T-helper 1 cell treated with Interleukin-12 subunit alpha and Interleukin-12 subunit beta and Interleukin-4 antibody, amounts not matched to agents 30 μg/mL and 1 μg/mL, for 36 hours (primary cell): ENCODE measurements at regions not wholly inside any gene's neighbourhood (a gene's known extent, or its start where the extent isn't known, plus 50 kb on each side); places are given as distances from the start of the nearest gene placed in this dataset.

Experiments used
- H3K27ac Mint-ChIP-seq: one replicate; pipeline ENCODE4 v1.8.0; 2021; ENCODE audit warnings: mild to moderate bottlenecking, mixed read lengths
- H3K27me3 Mint-ChIP-seq: one replicate; pipeline ENCODE4 v1.8.0; 2021; ENCODE audit warnings: low read depth, mixed read lengths
- H3K36me3 Mint-ChIP-seq: one replicate; pipeline ENCODE4 v1.8.0; 2021; ENCODE audit warnings: low read depth, mixed read lengths
- H3K4me1 Mint-ChIP-seq: one replicate; pipeline ENCODE4 v1.8.0; 2021; ENCODE audit warnings: low read depth, mixed read lengths
- H3K4me3 Mint-ChIP-seq: one replicate; pipeline ENCODE4 v1.8.0; 2021; ENCODE audit warnings: mild to moderate bottlenecking, moderate library complexity, mixed read lengths
- H3K9me3 Mint-ChIP-seq: one replicate; pipeline ENCODE4 v1.8.0; 2021; ENCODE audit warnings: mixed read lengths

- no peaks in the 10 kb centered on the region for H3K9me3 Mint-ChIP-seq
- no peak overlapping the region for H3K4me3 Mint-ChIP-seq
- no peaks in the 10 kb centered on the region for H3K36me3 Mint-ChIP-seq
- H3K27me3 Mint-ChIP-seq = peaks cover 25% of the 10 kb centered on the region
- H3K4me1 Mint-ChIP-seq = peaks cover 6% of the 10 kb centered on the region
- no peak overlapping the region for H3K27ac Mint-ChIP-seq
Measured at GRCh38 chr1:93013145-93014065, 52.1 kb upstream of the DIPK1A start.

GRCh38 chr1:93014168-93014567, 52.9 kb upstream of the DIPK1A start:
- Mint-ChIP-seq H3K4me1 (peaks cover 6% of the 10 kb centered on the region), H3K4me3 (no peak overlapping the region), H3K27me3 (peaks cover 28% of the 10 kb centered on the region), H3K36me3 (no peaks in the 10 kb centered on the region), H3K27ac (peak overlapping the region; percentile 65), H3K9me3 (no peaks in the 10 kb centered on the region)

GRCh38 chr1:93015590-93015989, 54.3 kb upstream of the DIPK1A start:
- no peak overlapping the region for H3K4me3 Mint-ChIP-seq
- no peak overlapping the region for H3K27ac Mint-ChIP-seq
- H3K4me1 Mint-ChIP-seq = peaks cover 6% of the 10 kb centered on the region
- H3K36me3 Mint-ChIP-seq = no peaks in the 10 kb centered on the region
- H3K27me3 Mint-ChIP-seq = peaks cover 39% of the 10 kb centered on the region
- H3K9me3 Mint-ChIP-seq = no peaks in the 10 kb centered on the region

- Mint-ChIP-seq H3K27me3 (peaks cover 40% of the 10 kb centered on the region), H3K36me3 (no peaks in the 10 kb centered on the region), H3K4me3 (no peak overlapping the region), H3K4me1 (peaks cover 6% of the 10 kb centered on the region), H3K9me3 (no peaks in the 10 kb centered on the region), H3K27ac (no peak overlapping the region)
Measured at GRCh38 chr1:93016171-93016570, 54.9 kb upstream of the DIPK1A start.

- peaks cover 50% of the 10 kb centered on the region for H3K27me3 Mint-ChIP-seq
- H3K4me3 Mint-ChIP-seq = no peak overlapping the region
- H3K4me1 Mint-ChIP-seq = peaks cover 5% of the 10 kb centered on the region
- H3K27ac Mint-ChIP-seq = no peak overlapping the region
- no peaks in the 10 kb centered on the region for H3K36me3 Mint-ChIP-seq
- no peaks in the 10 kb centered on the region for H3K9me3 Mint-ChIP-seq
Measured at GRCh38 chr1:93021539-93022134, 57.4 kb upstream of the MTF2 start.

- Mint-ChIP-seq H3K9me3 (no peaks in the 10 kb centered on the region), H3K36me3 (no peaks in the 10 kb centered on the region), H3K4me1 (peaks cover 5% of the 10 kb centered on the region), H3K4me3 (no peak overlapping the region), H3K27ac (no peak overlapping the region), H3K27me3 (peaks cover 44% of the 10 kb centered on the region)
Measured at GRCh38 chr1:93022580-93022979, 56.5 kb upstream of the MTF2 start.

GRCh38 chr1:93023281-93023680, 55.8 kb upstream of the MTF2 start:
- Mint-ChIP-seq H3K27me3 (peaks cover 37% of the 10 kb centered on the region), H3K4me1 (peaks cover 5% of the 10 kb centered on the region), H3K27ac (no peak overlapping the region), H3K9me3 (no peaks in the 10 kb centered on the region), H3K4me3 (no peak overlapping the region), H3K36me3 (no peaks in the 10 kb centered on the region)

GRCh38 chr1:93025572-93025971, 53.5 kb upstream of the MTF2 start:
- peaks cover 12% of the 10 kb centered on the region for H3K4me1 Mint-ChIP-seq
- no peak overlapping the region for H3K4me3 Mint-ChIP-seq
- peaks cover 18% of the 10 kb centered on the region for H3K27me3 Mint-ChIP-seq
- no peaks in the 10 kb centered on the region for H3K36me3 Mint-ChIP-seq
- H3K9me3 Mint-ChIP-seq = no peaks in the 10 kb centered on the region
- H3K27ac Mint-ChIP-seq = no peak overlapping the region

- H3K4me1 Mint-ChIP-seq = peaks cover 16% of the 10 kb centered on the region
- H3K9me3 Mint-ChIP-seq = no peaks in the 10 kb centered on the region
- H3K4me3 Mint-ChIP-seq = no peak overlapping the region
- H3K27ac Mint-ChIP-seq = no peak overlapping the region
- peaks cover 16% of the 10 kb centered on the region for H3K27me3 Mint-ChIP-seq
- no peaks in the 10 kb centered on the region for H3K36me3 Mint-ChIP-seq
Measured at GRCh38 chr1:93028542-93028941, 50.5 kb upstream of the MTF2 start.
